HepG2 (cell line): ENCODE measurements at regions not wholly inside any gene's neighbourhood (a gene's known extent, or its start where the extent isn't known, plus 50 kb on each side); places are given as distances from the start of the nearest gene placed in this dataset.

Experiments used
- ATAC-seq: fragments of 200-7000 bp; cut with Tn5 transposase; 3 replicates; pipeline ENCODE4 v1.9.1; 2020; ENCODE audit warnings: mild to moderate bottlenecking, moderate library complexity
- BruUV-seq: library from RNA; stranded (reverse); fragments of 400-500 nt; replicated peaks from 2 replicates; lab custom pipeline; 2021; lab: Mats Ljungman, UMichigan
- CTCF ChIA-PET: fragments of 300-600 bp; formaldehyde crosslinking; extraction: SDS; loops from one replicate; lab custom pipeline; 2021; ENCODE audit warnings: low total read pairs, inconsistent platforms, low intra/inter-chr PET ratio; lab: Yijun Ruan, JAX
- POLR2A ChIA-PET: fragments of 350-600 bp; sonication (Branson Sonifier 250); formaldehyde crosslinking; loops from one replicate; lab custom pipeline; 2020; ENCODE audit warnings: antibody characterized with exemption, inconsistent platforms; lab: Yijun Ruan, JAX
- DNase-seq: peaks from one replicate; pipeline ENCODE4 v3.0.0-alpha.2; 2015; ENCODE audit warnings: low spot score
- FAIRE-seq: peaks from 3 replicates; lab custom pipeline; 2011; peaks lifted over from hg19 to GRCh38; lab: Jason Lieb, UNC
- H2AFZ ChIP-seq: one replicate; pipeline ENCODE4 v1.6.1; 2011; ENCODE audit warnings: low read length, inconsistent platforms
- H3K27ac ChIP-seq: fragments of 300-600 bp; 3 replicates; pipeline ENCODE4 v1.8.0; 2011; ENCODE audit warnings: mixed run types, mild to moderate bottlenecking, mixed read lengths, low read length, inconsistent platforms; ENCODE audit not compliant: insufficient read depth; ENCODE audit errors: extremely low read length
- H3K27me3 ChIP-seq, 2 experiments: fragments of 200-600 bp in 1 of 2; 2 replicates in 1 of 2; 3 replicates in 1 of 2; pipeline versions ENCODE4 v1.6.0 to v1.8.0; 2011; ENCODE audit warnings: low read length in 2 of 2, mild to moderate bottlenecking in 2 of 2, moderate library complexity in 2 of 2, inconsistent platforms in 1 of 2; ENCODE audit not compliant: insufficient read depth in 2 of 2, control insufficient read depth in 1 of 2
- H3K36me3 ChIP-seq, 2 experiments: fragments of 200-600 bp in 1 of 2; replicated peaks in 1 of 2; 2 replicates in 1 of 2; 3 replicates in 1 of 2; pipeline versions ENCODE4 v1.5.1 to v1.8.0; 2011; ENCODE audit warnings: low read length in 2 of 2, inconsistent platforms in 1 of 2; ENCODE audit not compliant: insufficient read depth in 2 of 2, control insufficient read depth in 1 of 2
- H3K4me1 ChIP-seq: 2 replicates; pipeline ENCODE4 v1.5.1; 2012; ENCODE audit warnings: low read length, inconsistent platforms; ENCODE audit not compliant: insufficient read depth
- H3K4me2 ChIP-seq: 2 replicates; pipeline ENCODE4 v1.6.0; 2011; ENCODE audit warnings: low read depth, low read length, inconsistent platforms
- H3K4me3 ChIP-seq, 3 experiments: fragments of 200-600 bp in 1 of 3; sonication (generic), shearing (Covaris generic) in 1 of 3; replicated peaks in 1 of 3; 2 replicates each; pipeline ENCODE4 v1.5.1; 2011 to 2016; ENCODE audit warnings: low read length in 3 of 3, inconsistent platforms in 2 of 3, low read depth in 2 of 3, mild to moderate bottlenecking in 2 of 3, control low read depth in 1 of 3, mixed read lengths in 1 of 3; ENCODE audit not compliant: insufficient read depth in 1 of 3
- H3K79me2 ChIP-seq: one replicate; pipeline ENCODE4 v1.6.1; 2011; ENCODE audit warnings: low read length, inconsistent platforms; ENCODE audit not compliant: insufficient read depth
- H3K9ac ChIP-seq: 2 replicates; pipeline ENCODE4 v1.6.0; 2011; ENCODE audit warnings: mild to moderate bottlenecking, low read depth, low read length, inconsistent platforms; ENCODE audit not compliant: insufficient read depth
- H3K9me3 ChIP-seq: 2 replicates; pipeline ENCODE4 v1.5.1; 2012; ENCODE audit warnings: mild to moderate bottlenecking, low read length
- H4K20me1 ChIP-seq: 2 replicates; pipeline ENCODE4 v1.6.0; 2011; ENCODE audit warnings: inconsistent platforms, mild to moderate bottlenecking, low read length, moderate library complexity; ENCODE audit not compliant: insufficient read depth
- CEBPB ChIP-seq: IDR thresholded peaks from 2 replicates; pipeline ENCODE4 v1.6.1; 2011; ENCODE audit warnings: low read depth, low read length, improper control_type of control experiment, borderline replicate concordance
- GFI1 ChIP-seq: sonication (generic); formaldehyde crosslinking; IDR thresholded peaks from 2 replicates; pipeline ENCODE4 v1.5.0; 2020; ENCODE audit warnings: missing genetic modification reagents, mild to moderate bottlenecking, borderline replicate concordance
- NPAS2 ChIP-seq: sonication (generic); formaldehyde crosslinking; IDR thresholded peaks from 2 replicates; pipeline ENCODE4 v1.8.0; 2022; ENCODE audit warnings: mild to moderate bottlenecking, missing genetic modification reagents, borderline replicate concordance
- NR2F6 ChIP-seq, 2 experiments: IDR thresholded peaks; 2 replicates each; pipeline ENCODE4 v1.6.1; 2016; ENCODE audit warnings: antibody characterized with exemption in 1 of 2, mild to moderate bottlenecking in 1 of 2
- ZNF713 ChIP-seq: sonication (generic); formaldehyde crosslinking; IDR thresholded peaks from 2 replicates; pipeline ENCODE4 v1.4.0; 2020; ENCODE audit warnings: mild to moderate bottlenecking, missing genetic modification reagents
- WGBS: methylation state at CpG from one replicate; pipeline ENCODE4 v1.1.6; 2017; ENCODE audit warnings: low lambda C conversion rate; 5-methylcytosine and 5-hydroxymethylcytosine counted together
- in situ Hi-C: cut with HindIII; loops from 2 replicates; pipeline ENCODE4 v1.10.0; 2017; ENCODE audit warnings: low pct_unique_long_range_greater_than_20kb; ENCODE audit not compliant: extremely low pct_ligation_motif_present
- intact Hi-C: fragments of 100-400 bp; cut with micrococcal nuclease; formaldehyde crosslinking; loops from one replicate; pipeline ENCODE4 v1.10.0; 2022; ENCODE audit not compliant: unreplicated experiment
- TF ChIP-seq, protein P1 (sequence below): sonication (generic); formaldehyde crosslinking; IDR thresholded peaks from 2 replicates; pipeline ENCODE4 v1.5.0; 2020; ENCODE audit warnings: missing genetic modification reagents
- TF ChIP-seq, protein P2 (sequence below): sonication (generic); formaldehyde crosslinking; IDR thresholded peaks from 2 replicates; pipeline ENCODE4 v1.4.0; 2020; ENCODE audit warnings: low read depth, mild to moderate bottlenecking, missing genetic modification reagents
- TF ChIP-seq, protein P3 (sequence below): sonication (generic); formaldehyde crosslinking; IDR thresholded peaks from 2 replicates; pipeline ENCODE4 v1.4.0; 2020; ENCODE audit warnings: mild to moderate bottlenecking, missing genetic modification reagents
- TF ChIP-seq, protein P4 (sequence below): sonication (generic); IDR thresholded peaks from 2 replicates; pipeline ENCODE4 v1.6.1; 2016; ENCODE audit warnings: low read depth, borderline replicate concordance

DNA sequence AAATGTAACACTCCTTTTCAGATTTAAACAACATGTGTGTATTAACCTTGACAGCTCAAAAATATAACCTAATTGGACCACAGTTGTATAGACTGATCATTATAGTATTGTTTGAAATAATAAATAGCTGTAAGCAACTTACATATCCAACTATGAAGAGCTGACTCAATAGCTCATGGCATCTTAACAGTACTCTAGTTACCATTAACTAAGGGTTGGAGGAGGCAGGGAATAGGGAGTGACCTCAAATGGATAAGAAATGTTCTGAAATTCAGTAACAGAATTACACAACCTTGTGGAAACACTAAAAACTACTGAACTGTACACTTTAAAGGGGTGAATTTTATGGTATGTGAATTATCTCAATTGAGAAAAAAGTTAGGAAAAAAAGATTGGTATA, 136.5 kb upstream of the CPEB2 start:
- H3K4me2 ChIP-seq = no peak overlapping the region
- no TSS peak for BruUV-seq
- no peaks in the 10 kb centered on the region for H3K9me3 ChIP-seq
- no peak overlapping the region for H3K4me3 ChIP-seq
- in situ Hi-C loops (no loop called here), intact Hi-C loops (loop anchor here (5.0 kb wide), 1 partner anchor 874 kb away; no protein-coding TSS in a partner anchor)
- POLR2A ChIA-PET = no interaction called here
- H3K79me2 ChIP-seq = no peaks in the 10 kb centered on the region
- CTCF ChIA-PET = no interaction called here
- ATAC-seq = no peak
- FAIRE-seq = no peak
- TF ChIP-seq CEBPB = 0 out of 2 replicates have a peak, but pooled peaks have one; percentile 4
- TF ChIP-seq, protein P1, sequence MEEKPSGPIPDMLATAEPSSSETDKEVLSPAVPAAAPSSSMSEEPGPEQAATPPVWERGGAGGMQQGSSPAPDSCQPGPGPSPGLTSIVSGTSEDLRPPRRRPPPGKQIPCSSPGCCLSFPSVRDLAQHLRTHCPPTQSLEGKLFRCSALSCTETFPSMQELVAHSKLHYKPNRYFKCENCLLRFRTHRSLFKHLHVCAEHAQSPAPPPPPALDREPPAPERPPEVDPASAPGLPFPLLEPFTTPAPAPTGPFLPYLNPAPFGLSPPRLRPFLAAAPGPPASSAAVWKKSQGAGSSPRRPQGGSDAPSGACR (CRISPR knock-in tag) = no peak
- no peaks in the 10 kb centered on the region for H3K27me3 ChIP-seq
- no peaks in the 10 kb centered on the region for H4K20me1 ChIP-seq
- H3K9ac ChIP-seq = no peak overlapping the region
- no peak for DNase-seq
- peaks cover 19% of the 10 kb centered on the region for H3K4me1 ChIP-seq
- no peaks in the 10 kb centered on the region for H3K36me3 ChIP-seq
- H2AFZ ChIP-seq = no peak overlapping the region
- no peak overlapping the region for H3K27ac ChIP-seq

DNA sequence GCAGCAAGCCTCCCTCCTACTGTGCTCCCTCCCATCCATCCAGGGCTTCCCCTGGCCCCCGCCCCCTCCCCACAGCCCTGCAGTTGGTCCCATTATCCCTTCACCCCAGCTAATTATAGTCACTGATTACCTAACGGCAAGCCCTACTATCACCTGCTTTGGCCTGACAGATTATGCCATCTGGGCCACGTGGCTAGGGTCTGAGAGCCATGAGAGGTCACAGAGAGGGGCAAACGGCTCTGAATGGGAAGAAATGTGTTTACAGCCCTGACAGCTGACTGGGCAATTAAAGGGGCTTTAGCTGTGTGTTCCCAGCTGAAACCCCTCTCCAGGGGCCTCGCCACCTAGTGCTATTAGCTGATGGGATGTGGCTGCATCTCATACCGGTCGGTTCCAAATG, 134.4 kb upstream of the CPEB2 start:
- Histone ChIP-seq H3K27me3 (no peaks in the 10 kb centered on the region), H3K9ac (no peak overlapping the region), H3K36me3 (no peaks in the 10 kb centered on the region), H3K27ac (no peak overlapping the region), H2AFZ (no peak overlapping the region), H3K4me3 (no peak overlapping the region), H3K79me2 (no peaks in the 10 kb centered on the region), H3K4me2 (no peak overlapping the region), H4K20me1 (no peaks in the 10 kb centered on the region), H3K4me1 (peaks cover 19% of the 10 kb centered on the region), H3K9me3 (no peaks in the 10 kb centered on the region)
- TF ChIP-seq NPAS2 (CRISPR knock-in tag) (no peak), ZNF713 (CRISPR knock-in tag) (no peak), NR2F6 (IDR thresholded peaks at IDR 0.05) (no peak), NR2F6 (CRISPR knock-in tag; IDR thresholded peaks at IDR 0.05) (0 out of 2 replicates have a peak, but pooled peaks have one; percentile 10), GFI1 (CRISPR knock-in tag) (no peak)
- TF ChIP-seq, protein P2, sequence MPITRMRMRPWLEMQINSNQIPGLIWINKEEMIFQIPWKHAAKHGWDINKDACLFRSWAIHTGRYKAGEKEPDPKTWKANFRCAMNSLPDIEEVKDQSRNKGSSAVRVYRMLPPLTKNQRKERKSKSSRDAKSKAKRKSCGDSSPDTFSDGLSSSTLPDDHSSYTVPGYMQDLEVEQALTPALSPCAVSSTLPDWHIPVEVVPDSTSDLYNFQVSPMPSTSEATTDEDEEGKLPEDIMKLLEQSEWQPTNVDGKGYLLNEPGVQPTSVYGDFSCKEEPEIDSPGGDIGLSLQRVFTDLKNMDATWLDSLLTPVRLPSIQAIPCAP (CRISPR knock-in tag) = no peak
- TF ChIP-seq, protein P3, sequence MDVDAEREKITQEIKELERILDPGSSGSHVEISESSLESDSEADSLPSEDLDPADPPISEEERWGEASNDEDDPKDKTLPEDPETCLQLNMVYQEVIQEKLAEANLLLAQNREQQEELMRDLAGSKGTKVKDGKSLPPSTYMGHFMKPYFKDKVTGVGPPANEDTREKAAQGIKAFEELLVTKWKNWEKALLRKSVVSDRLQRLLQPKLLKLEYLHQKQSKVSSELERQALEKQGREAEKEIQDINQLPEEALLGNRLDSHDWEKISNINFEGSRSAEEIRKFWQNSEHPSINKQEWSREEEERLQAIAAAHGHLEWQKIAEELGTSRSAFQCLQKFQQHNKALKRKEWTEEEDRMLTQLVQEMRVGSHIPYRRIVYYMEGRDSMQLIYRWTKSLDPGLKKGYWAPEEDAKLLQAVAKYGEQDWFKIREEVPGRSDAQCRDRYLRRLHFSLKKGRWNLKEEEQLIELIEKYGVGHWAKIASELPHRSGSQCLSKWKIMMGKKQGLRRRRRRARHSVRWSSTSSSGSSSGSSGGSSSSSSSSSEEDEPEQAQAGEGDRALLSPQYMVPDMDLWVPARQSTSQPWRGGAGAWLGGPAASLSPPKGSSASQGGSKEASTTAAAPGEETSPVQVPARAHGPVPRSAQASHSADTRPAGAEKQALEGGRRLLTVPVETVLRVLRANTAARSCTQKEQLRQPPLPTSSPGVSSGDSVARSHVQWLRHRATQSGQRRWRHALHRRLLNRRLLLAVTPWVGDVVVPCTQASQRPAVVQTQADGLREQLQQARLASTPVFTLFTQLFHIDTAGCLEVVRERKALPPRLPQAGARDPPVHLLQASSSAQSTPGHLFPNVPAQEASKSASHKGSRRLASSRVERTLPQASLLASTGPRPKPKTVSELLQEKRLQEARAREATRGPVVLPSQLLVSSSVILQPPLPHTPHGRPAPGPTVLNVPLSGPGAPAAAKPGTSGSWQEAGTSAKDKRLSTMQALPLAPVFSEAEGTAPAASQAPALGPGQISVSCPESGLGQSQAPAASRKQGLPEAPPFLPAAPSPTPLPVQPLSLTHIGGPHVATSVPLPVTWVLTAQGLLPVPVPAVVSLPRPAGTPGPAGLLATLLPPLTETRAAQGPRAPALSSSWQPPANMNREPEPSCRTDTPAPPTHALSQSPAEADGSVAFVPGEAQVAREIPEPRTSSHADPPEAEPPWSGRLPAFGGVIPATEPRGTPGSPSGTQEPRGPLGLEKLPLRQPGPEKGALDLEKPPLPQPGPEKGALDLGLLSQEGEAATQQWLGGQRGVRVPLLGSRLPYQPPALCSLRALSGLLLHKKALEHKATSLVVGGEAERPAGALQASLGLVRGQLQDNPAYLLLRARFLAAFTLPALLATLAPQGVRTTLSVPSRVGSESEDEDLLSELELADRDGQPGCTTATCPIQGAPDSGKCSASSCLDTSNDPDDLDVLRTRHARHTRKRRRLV = no peak
- TF ChIP-seq, protein P4, sequence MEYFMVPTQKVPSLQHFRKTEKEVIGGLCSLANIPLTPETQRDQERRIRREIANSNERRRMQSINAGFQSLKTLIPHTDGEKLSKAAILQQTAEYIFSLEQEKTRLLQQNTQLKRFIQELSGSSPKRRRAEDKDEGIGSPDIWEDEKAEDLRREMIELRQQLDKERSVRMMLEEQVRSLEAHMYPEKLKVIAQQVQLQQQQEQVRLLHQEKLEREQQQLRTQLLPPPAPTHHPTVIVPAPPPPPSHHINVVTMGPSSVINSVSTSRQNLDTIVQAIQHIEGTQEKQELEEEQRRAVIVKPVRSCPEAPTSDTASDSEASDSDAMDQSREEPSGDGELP = peak; percentile 30; the same call in 1 of the 2 replicates
- no peak for ATAC-seq
- no TSS peak for BruUV-seq
- WGBS = 17% methylated on average over 6 of the region's 7 CpGs
- CTCF ChIA-PET = no interaction called here
- no peak for FAIRE-seq
- intact Hi-C loops (loop anchor here (5.0 kb wide), 1 partner anchor 876 kb away; no protein-coding TSS in a partner anchor), in situ Hi-C loops (no loop called here)
- DNase-seq = no peak
- POLR2A ChIA-PET = no interaction called here
